Neural cell (in vitro differentiated cells): ENCODE measurements at regions not wholly inside any gene's neighbourhood (a gene's known extent, or its start where the extent isn't known, plus 50 kb on each side); places are given as distances from the start of the nearest gene placed in this dataset.

ENCODE experiments used
- CTCF ChIP-seq: fragments of 450-650 bp; IDR thresholded peaks from 2 replicates; pipeline ENCODE4 v1.5.1; 2014; ENCODE audit warnings: antibody characterized with exemption, mild to moderate bottlenecking, moderate library complexity; ENCODE audit not compliant: poor library complexity, severe bottlenecking
- POLR2AphosphoS5 ChIP-seq: IDR thresholded peaks from 2 replicates; pipeline ENCODE4 v1.6.1; 2012

GRCh38 chr2:41910126-41910525 is 137.7 kb upstream of the PKDCC start:
- TF ChIP-seq CTCF (no peak), POLR2AphosphoS5 (no peak)
